WTC11 (cell line): ENCODE measurements at regions not wholly inside any gene's neighbourhood (a gene's known extent, or its start where the extent isn't known, plus 50 kb on each side); places are given as distances from the start of the nearest gene placed in this dataset.

Source experiments
- ATAC-seq: fragments of 200-7000 bp; cut with Tn5 transposase; 2 replicates; pipeline ENCODE4 v1.10.0; 2021; ENCODE audit warnings: mild to moderate bottlenecking, moderate library complexity
- CTCF ChIA-PET: fragments of 300-600 bp; sonication (Branson Sonifier 250); formaldehyde crosslinking; loops from one replicate; lab custom pipeline; 2021; ENCODE audit warnings: antibody characterized with exemption; lab: Charles Lee
- POLR2A ChIA-PET: fragments of 350-600 bp; sonication (Branson Sonifier 250); formaldehyde crosslinking; loops from one replicate; lab custom pipeline; 2021; ENCODE audit warnings: antibody characterized with exemption; lab: Charles Lee
- DNase-seq: peaks from one replicate; pipeline ENCODE4 v3.0.0; 2021; ENCODE audit warnings: low spot score
- H3K27ac Mint-ChIP-seq: 2 replicates; pipeline ENCODE4 v1.8.0; 2021; ENCODE audit warnings: mixed read lengths
- H3K27me3 Mint-ChIP-seq: 2 replicates; pipeline ENCODE4 v1.8.0; 2021; ENCODE audit warnings: low read depth, mild to moderate bottlenecking, moderate library complexity, mixed read lengths
- H3K36me3 Mint-ChIP-seq: 2 replicates; pipeline ENCODE4 v1.8.0; 2021; ENCODE audit warnings: mixed read lengths
- H3K4me1 Mint-ChIP-seq: 2 replicates; pipeline ENCODE4 v1.8.0; 2022; ENCODE audit warnings: mixed read lengths
- H3K4me3 Mint-ChIP-seq: 2 replicates; pipeline ENCODE4 v1.8.0; 2021; ENCODE audit warnings: mild to moderate bottlenecking, moderate library complexity, mixed read lengths
- H3K9me3 Mint-ChIP-seq: 2 replicates; pipeline ENCODE4 v1.8.0; 2021; ENCODE audit warnings: mixed read lengths
- ESRRA ChIP-seq: sonication (generic); formaldehyde crosslinking; IDR thresholded peaks from 2 replicates; pipeline ENCODE4 v1.8.1; 2022; ENCODE audit warnings: mild to moderate bottlenecking, missing genetic modification reagents, borderline replicate concordance
- ETV6 ChIP-seq: sonication (generic); formaldehyde crosslinking; IDR thresholded peaks from 2 replicates; pipeline ENCODE4 v1.8.1; 2022; ENCODE audit warnings: mild to moderate bottlenecking, missing genetic modification reagents
- HMGA2 ChIP-seq: fragments of 250-450 bp; sonication (Bioruptor Pico); IDR thresholded peaks from 2 replicates; pipeline ENCODE4 v1.4.0; 2021; ENCODE audit warnings: mild to moderate bottlenecking, moderate library complexity
- IRF2 ChIP-seq: sonication (generic); formaldehyde crosslinking; IDR thresholded peaks from 2 replicates; pipeline ENCODE4 v1.8.0; 2022; ENCODE audit warnings: low read depth, missing genetic modification reagents, borderline replicate concordance
- JUN ChIP-seq: sonication (generic); formaldehyde crosslinking; IDR thresholded peaks from 2 replicates; pipeline ENCODE4 v1.8.0; 2023; ENCODE audit warnings: mild to moderate bottlenecking, missing genetic modification reagents
- PRRX2 ChIP-seq: fragments of 250-450 bp; sonication (Bioruptor Pico); IDR thresholded peaks from 2 replicates; pipeline ENCODE4 v1.8.0; 2021; ENCODE audit warnings: mild to moderate bottlenecking
- USF1 ChIP-seq: sonication (generic); formaldehyde crosslinking; IDR thresholded peaks from 2 replicates; pipeline ENCODE4 v1.8.0; 2022; ENCODE audit warnings: mild to moderate bottlenecking, missing genetic modification reagents
- ZNF121 ChIP-seq: sonication (generic); formaldehyde crosslinking; IDR thresholded peaks from 2 replicates; pipeline ENCODE4 v1.8.0; 2023; ENCODE audit warnings: missing genetic modification reagents
- TF ChIP-seq, protein P1 (sequence below): sonication (generic); formaldehyde crosslinking; IDR thresholded peaks from 2 replicates; pipeline ENCODE4 v1.8.1; 2023; ENCODE audit warnings: mild to moderate bottlenecking, missing genetic modification reagents, moderate library complexity
- TF ChIP-seq, protein P2 (sequence below): sonication (generic); formaldehyde crosslinking; IDR thresholded peaks from 2 replicates; pipeline ENCODE4 v1.8.1; 2023; ENCODE audit warnings: mild to moderate bottlenecking, missing genetic modification reagents
- TF ChIP-seq, protein P3 (sequence below): sonication (generic); formaldehyde crosslinking; IDR thresholded peaks from 2 replicates; pipeline ENCODE4 v1.8.0; 2023; ENCODE audit warnings: missing genetic modification reagents
- TF ChIP-seq, protein P4 (sequence below): sonication (generic); formaldehyde crosslinking; IDR thresholded peaks from 2 replicates; pipeline ENCODE4 v1.8.0; 2022; ENCODE audit warnings: missing genetic modification reagents

DNA sequence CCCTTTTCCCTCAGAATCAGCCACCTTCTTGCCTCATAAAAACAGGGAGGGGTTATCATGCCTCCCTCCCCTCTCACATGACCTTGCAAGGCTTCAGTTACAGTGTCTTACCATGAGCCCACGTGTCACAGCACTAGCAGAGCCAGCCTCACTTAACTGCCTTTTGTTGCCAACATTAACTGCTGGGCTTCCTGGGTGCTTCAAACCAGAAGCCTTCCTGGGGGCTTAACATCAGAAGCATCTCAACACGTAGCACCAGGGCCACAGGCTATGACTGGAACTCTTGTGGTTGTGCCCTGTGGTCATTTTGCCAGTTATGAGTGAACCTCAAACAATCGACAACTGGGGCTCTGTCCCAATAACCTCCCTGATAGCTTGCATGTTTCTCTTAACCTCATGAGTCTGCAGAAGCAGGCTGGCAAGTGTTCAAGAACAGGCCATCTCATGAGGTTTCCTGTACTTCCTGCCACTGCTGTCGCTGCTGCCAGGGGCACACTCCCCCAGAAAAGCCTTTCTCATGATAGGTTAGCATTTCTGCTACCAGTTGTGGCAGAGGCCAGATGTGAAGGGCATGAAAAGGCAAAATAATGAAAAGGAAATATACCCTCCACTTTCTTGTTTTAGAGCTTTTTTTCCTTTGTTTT, 132.2 kb downstream of the GLUL start (continued):
- TF ChIP-seq, protein P1, sequence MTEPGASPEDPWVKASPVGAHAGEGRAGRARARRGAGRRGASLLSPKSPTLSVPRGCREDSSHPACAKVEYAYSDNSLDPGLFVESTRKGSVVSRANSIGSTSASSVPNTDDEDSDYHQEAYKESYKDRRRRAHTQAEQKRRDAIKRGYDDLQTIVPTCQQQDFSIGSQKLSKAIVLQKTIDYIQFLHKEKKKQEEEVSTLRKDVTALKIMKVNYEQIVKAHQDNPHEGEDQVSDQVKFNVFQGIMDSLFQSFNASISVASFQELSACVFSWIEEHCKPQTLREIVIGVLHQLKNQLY (CRISPR knock-in tag) = no peak
- TF ChIP-seq PRRX2 (CRISPR knock-in tag) (no peak), IRF2 (CRISPR knock-in tag) (no peak), JUN (no peak), USF1 (no peak)

- H3K9me3 Mint-ChIP-seq = no peaks in the 10 kb centered on the region; the same call in 1 of the 2 replicates
- TF ChIP-seq ESRRA = no peak
- TF ChIP-seq, all 79 proteins: peak for 0
- no peaks in the 10 kb centered on the region for H3K27me3 Mint-ChIP-seq
- H3K4me1 Mint-ChIP-seq = no peaks in the 10 kb centered on the region
- POLR2A ChIA-PET = interaction anchor here (0.6 kb wide), 1 partner anchor 23 kb away, joined by 3 read pairs; no protein-coding TSS in a partner anchor
- no peak overlapping the region for H3K27ac Mint-ChIP-seq
- CTCF ChIA-PET = interaction anchor here (0.8 kb wide), 1 partner anchor 176 kb away, joined by 3 read pairs; no protein-coding TSS in a partner anchor
- H3K36me3 Mint-ChIP-seq = no peaks in the 10 kb centered on the region
- ATAC-seq = no peak; the same call in 1 of the 2 replicates
- no peak overlapping the region for H3K4me3 Mint-ChIP-seq
- no peak for DNase-seq
These were observed 134.1 kb downstream of the GLUL start for GRCh38 chr1:182257369-182258063.

GRCh38 chr1:182256931-182257330, 134.7 kb downstream of the GLUL start:
- ChIA-PET CTCF (interaction anchor here (0.8 kb wide), 1 partner anchor 176 kb away, joined by 3 read pairs; no protein-coding TSS in a partner anchor), POLR2A (interaction anchor here (0.6 kb wide), 1 partner anchor 22 kb away, joined by 3 read pairs; no protein-coding TSS in a partner anchor)
- H3K27me3 Mint-ChIP-seq = no peaks in the 10 kb centered on the region
- no peaks in the 10 kb centered on the region for H3K4me1 Mint-ChIP-seq
- DNase-seq (no peak), ATAC-seq (no peak)
- TF ChIP-seq, protein P2, sequence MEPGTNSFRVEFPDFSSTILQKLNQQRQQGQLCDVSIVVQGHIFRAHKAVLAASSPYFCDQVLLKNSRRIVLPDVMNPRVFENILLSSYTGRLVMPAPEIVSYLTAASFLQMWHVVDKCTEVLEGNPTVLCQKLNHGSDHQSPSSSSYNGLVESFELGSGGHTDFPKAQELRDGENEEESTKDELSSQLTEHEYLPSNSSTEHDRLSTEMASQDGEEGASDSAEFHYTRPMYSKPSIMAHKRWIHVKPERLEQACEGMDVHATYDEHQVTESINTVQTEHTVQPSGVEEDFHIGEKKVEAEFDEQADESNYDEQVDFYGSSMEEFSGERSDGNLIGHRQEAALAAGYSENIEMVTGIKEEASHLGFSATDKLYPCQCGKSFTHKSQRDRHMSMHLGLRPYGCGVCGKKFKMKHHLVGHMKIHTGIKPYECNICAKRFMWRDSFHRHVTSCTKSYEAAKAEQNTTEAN (CRISPR knock-in tag) = no peak
- TF ChIP-seq, protein P3, sequence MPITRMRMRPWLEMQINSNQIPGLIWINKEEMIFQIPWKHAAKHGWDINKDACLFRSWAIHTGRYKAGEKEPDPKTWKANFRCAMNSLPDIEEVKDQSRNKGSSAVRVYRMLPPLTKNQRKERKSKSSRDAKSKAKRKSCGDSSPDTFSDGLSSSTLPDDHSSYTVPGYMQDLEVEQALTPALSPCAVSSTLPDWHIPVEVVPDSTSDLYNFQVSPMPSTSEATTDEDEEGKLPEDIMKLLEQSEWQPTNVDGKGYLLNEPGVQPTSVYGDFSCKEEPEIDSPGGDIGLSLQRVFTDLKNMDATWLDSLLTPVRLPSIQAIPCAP (CRISPR knock-in tag) = no peak
- no peak for TF ChIP-seq ETV6 (CRISPR knock-in tag)
- TF ChIP-seq HMGA2 (CRISPR knock-in tag) = no peak
- no peak for TF ChIP-seq ZNF121 (CRISPR knock-in tag)
- TF ChIP-seq, protein P4, sequence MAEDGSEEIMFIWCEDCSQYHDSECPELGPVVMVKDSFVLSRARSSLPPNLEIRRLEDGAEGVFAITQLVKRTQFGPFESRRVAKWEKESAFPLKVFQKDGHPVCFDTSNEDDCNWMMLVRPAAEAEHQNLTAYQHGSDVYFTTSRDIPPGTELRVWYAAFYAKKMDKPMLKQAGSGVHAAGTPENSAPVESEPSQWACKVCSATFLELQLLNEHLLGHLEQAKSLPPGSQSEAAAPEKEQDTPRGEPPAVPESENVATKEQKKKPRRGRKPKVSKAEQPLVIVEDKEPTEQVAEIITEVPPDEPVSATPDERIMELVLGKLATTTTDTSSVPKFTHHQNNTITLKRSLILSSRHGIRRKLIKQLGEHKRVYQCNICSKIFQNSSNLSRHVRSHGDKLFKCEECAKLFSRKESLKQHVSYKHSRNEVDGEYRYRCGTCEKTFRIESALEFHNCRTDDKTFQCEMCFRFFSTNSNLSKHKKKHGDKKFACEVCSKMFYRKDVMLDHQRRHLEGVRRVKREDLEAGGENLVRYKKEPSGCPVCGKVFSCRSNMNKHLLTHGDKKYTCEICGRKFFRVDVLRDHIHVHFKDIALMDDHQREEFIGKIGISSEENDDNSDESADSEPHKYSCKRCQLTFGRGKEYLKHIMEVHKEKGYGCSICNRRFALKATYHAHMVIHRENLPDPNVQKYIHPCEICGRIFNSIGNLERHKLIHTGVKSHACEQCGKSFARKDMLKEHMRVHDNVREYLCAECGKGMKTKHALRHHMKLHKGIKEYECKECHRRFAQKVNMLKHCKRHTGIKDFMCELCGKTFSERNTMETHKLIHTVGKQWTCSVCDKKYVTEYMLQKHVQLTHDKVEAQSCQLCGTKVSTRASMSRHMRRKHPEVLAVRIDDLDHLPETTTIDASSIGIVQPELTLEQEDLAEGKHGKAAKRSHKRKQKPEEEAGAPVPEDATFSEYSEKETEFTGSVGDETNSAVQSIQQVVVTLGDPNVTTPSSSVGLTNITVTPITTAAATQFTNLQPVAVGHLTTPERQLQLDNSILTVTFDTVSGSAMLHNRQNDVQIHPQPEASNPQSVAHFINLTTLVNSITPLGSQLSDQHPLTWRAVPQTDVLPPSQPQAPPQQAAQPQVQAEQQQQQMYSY = no peak
- no peak overlapping the region for H3K27ac Mint-ChIP-seq
- no peaks in the 10 kb centered on the region; the same call in 1 of the 2 replicates for H3K9me3 Mint-ChIP-seq
- H3K36me3 Mint-ChIP-seq = no peaks in the 10 kb centered on the region
- no peak overlapping the region for H3K4me3 Mint-ChIP-seq
